Stomach (tissue), 8 donors: ENCODE measurements at regions not wholly inside any gene's neighbourhood (a gene's known extent, or its start where the extent isn't known, plus 50 kb on each side); places are given as distances from the start of the nearest gene placed in this dataset.

Source experiments
- DNase-seq, 2 donors: peaks; one replicate each; pipeline versions ENCODE4 v3.0.0 to v3.0.0-alpha.2; 2013 to 2019
- H3K27ac ChIP-seq, 5 donors: fragments of 200-600 bp in 4 of 5; sonication (generic) in 4 of 5; one replicate each; pipeline ENCODE4 v1.5.1; 2013 to 2019; ENCODE audit warnings: mild to moderate bottlenecking in 1 of 5, moderate library complexity in 1 of 5
- H3K27me3 ChIP-seq, 3 donors: fragments of 200-600 bp; sonication (generic); one replicate each; pipeline ENCODE4 v1.5.1; 2017 to 2019; ENCODE audit warnings: mixed run types in 1 of 3
- H3K36me3 ChIP-seq, 4 donors: fragments of 200-600 bp; sonication (generic); 1 replicate in 3 of 4; 2 replicates in 1 of 4; pipeline ENCODE4 v1.5.1; 2016 to 2019
- H3K4me1 ChIP-seq, 4 donors: fragments of 200-600 bp; sonication (generic); one replicate each; pipeline ENCODE4 v1.5.1; 2016 to 2019
- H3K4me3 ChIP-seq, 4 donors: fragments of 200-600 bp; sonication (generic) in 3 of 4; one replicate each; pipeline ENCODE4 v1.5.1; 2016 to 2019; ENCODE audit warnings: mild to moderate bottlenecking in 1 of 4
- H3K9me3 ChIP-seq, 4 donors: fragments of 200-600 bp; sonication (generic); one replicate each; pipeline ENCODE4 v1.5.1; 2016 to 2019
- EP300 ChIP-seq: sonication (generic); formaldehyde crosslinking; IDR thresholded peaks from one replicate; pipeline ENCODE4 v1.6.1; 2017; ENCODE audit warnings: antibody characterized with exemption
- POLR2A ChIP-seq, 4 donors: fragments of 450-650 bp; IDR thresholded peaks; one replicate each; pipeline ENCODE4 v1.6.1; 2016; ENCODE audit warnings: antibody characterized with exemption in 4 of 4, control low read depth in 2 of 4, mild to moderate bottlenecking in 1 of 4, moderate library complexity in 1 of 4
- POLR2AphosphoS5 ChIP-seq, 3 donors: sonication (generic); formaldehyde crosslinking; IDR thresholded peaks; one replicate each; pipeline ENCODE4 v1.6.1; 2016; ENCODE audit warnings: antibody characterized with exemption in 3 of 3
- WGBS, 5 donors: extraction: QIAGEN DNeasy Blood & Tissue Kit in 3 of 5; methylation state at CpG; one replicate each; pipeline versions ENCODE4 v1.1.5 to v1.1.7; 2013 to 2018; 5-methylcytosine and 5-hydroxymethylcytosine counted together
- intact Hi-C: fragments of 100-400 bp; cut with DNase I; formaldehyde crosslinking; loops from one replicate; pipeline ENCODE4 v1.15.1; 2023; ENCODE audit warnings: low total_unique reads
- TF ChIP-seq, protein P1 (sequence below), 7 experiments: fragments of 450-650 bp in 4 of 7; fragments of 200-600 bp in 3 of 7; sonication (generic) in 3 of 7; IDR thresholded peaks; one replicate each; pipeline ENCODE4 v1.5.1; 2016 to 2019; ENCODE audit warnings: antibody characterized with exemption in 7 of 7, control low read depth in 2 of 7, mild to moderate bottlenecking in 1 of 7
- donor health status: healthy with polysubstance abuse.
- donor health status: Bipolar disorder and iron deficiency.
- donor health status: healthy.

DNA sequence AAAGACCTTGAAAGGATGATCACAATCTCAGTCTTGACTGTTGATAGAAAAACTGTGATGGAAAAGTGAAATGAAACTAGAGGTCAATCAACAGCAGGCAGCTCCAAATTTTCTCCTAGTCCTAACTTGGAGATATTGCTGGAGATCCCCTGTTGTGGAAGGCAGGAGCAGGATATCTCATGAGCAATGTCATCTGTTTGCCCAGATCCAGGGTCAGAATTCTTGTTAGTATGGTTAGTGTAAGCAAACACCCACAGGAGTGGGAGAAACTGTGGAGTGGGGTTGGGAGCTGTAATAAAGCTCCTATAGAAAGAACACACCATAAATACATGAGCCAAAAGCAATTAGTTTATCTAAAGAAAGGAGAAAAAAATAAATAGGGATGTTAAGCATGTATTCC is 169.0 kb downstream of the AKR1D1 start:
- H3K9me3 ChIP-seq = peaks cover 0 to 16% (median 5%) of the 10 kb centered on the region in 4 donors
- H3K36me3 ChIP-seq = no peaks in the 10 kb centered on the region
- H3K4me3 ChIP-seq = no peak overlapping the region
- no peak for DNase-seq
- H3K27me3 ChIP-seq = no peaks in the 10 kb centered on the region
- no peak for TF ChIP-seq EP300
- no peak for TF ChIP-seq POLR2A (IDR thresholded peaks at IDR 0.05)
- intact Hi-C loops = no loop called here
- peaks cover 0 to 4% (median 3%) of the 10 kb centered on the region in 4 donors for H3K4me1 ChIP-seq
- H3K27ac ChIP-seq = no peak overlapping the region

DNA sequence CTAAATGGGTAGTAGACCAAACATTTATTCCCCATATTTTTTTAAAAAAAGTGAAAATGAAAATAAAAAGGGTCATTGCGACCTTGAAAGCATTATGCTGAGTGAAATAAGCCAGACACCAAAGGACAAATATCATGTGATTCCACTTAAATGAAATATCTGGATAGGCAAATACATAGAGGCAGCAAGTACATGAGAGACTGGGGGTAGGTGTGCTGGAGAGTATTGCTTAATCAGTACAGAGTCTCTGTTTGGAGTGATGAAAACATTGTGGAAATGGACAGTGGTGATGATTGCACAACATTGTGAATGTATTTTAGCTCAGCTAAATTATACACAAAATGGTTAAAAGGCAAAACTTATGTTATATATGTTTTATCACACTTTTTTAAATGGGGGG is 169.4 kb downstream of the AKR1D1 start:
- H3K4me3 ChIP-seq = no peak overlapping the region
- H3K4me1 ChIP-seq = peaks cover 0 to 4% (median 3%) of the 10 kb centered on the region in 4 donors
- H3K27me3 ChIP-seq = no peaks in the 10 kb centered on the region
- TF ChIP-seq, protein P1, sequence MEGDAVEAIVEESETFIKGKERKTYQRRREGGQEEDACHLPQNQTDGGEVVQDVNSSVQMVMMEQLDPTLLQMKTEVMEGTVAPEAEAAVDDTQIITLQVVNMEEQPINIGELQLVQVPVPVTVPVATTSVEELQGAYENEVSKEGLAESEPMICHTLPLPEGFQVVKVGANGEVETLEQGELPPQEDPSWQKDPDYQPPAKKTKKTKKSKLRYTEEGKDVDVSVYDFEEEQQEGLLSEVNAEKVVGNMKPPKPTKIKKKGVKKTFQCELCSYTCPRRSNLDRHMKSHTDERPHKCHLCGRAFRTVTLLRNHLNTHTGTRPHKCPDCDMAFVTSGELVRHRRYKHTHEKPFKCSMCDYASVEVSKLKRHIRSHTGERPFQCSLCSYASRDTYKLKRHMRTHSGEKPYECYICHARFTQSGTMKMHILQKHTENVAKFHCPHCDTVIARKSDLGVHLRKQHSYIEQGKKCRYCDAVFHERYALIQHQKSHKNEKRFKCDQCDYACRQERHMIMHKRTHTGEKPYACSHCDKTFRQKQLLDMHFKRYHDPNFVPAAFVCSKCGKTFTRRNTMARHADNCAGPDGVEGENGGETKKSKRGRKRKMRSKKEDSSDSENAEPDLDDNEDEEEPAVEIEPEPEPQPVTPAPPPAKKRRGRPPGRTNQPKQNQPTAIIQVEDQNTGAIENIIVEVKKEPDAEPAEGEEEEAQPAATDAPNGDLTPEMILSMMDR (IDR thresholded peaks at IDR 0.05) = no peak
- TF ChIP-seq POLR2AphosphoS5 (IDR thresholded peaks at IDR 0.05) = no peak
- no peak for TF ChIP-seq EP300
- no peak for TF ChIP-seq POLR2A (IDR thresholded peaks at IDR 0.05)
- intact Hi-C loops = no loop called here
- H3K9me3 ChIP-seq = peaks cover 0 to 16% (median 5%) of the 10 kb centered on the region in 4 donors
- DNase-seq = peak in 1 of 2 donors; percentile 30
- no peaks in the 10 kb centered on the region for H3K36me3 ChIP-seq
- WGBS, 5 donors = 74 to 95% (median 82%) methylated on average over 1 of the region's 1 CpG
- H3K27ac ChIP-seq = no peak overlapping the region

DNA sequence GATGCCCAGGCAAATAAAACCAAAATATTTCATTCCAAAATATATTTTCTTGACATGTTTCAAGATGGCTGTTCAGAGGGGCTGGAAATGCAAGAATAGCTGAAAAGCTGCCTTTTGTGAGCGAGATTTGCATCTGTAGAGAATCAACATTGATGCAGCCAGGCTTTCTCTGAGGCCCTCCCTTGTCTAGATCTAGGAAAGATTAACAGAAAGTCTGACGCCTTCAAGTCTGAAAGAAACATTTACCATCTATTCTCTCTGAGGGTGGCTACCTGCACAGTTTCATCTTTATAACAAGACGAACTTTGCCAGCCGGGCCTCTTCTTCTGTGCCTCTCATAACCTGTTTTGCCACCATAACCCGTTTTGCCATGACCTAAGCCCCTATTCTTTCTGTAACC is 170.2 kb downstream of the AKR1D1 start:
- Histone ChIP-seq H3K4me3 (no peak overlapping the region), H3K4me1 (peaks cover 0 to 4% (median 3%) of the 10 kb centered on the region in 4 donors), H3K36me3 (no peaks in the 10 kb centered on the region), H3K9me3 (peaks cover 0 to 16% (median 5%) of the 10 kb centered on the region in 4 donors), H3K27ac (no peak overlapping the region), H3K27me3 (no peaks in the 10 kb centered on the region)
- intact Hi-C loops = no loop called here
- TF ChIP-seq POLR2AphosphoS5 (IDR thresholded peaks at IDR 0.05) (no peak), POLR2A (IDR thresholded peaks at IDR 0.05) (no peak), EP300 (no peak)
- TF ChIP-seq, protein P1 (IDR thresholded peaks at IDR 0.05) = no peak
- no peak for DNase-seq
- WGBS, 5 donors = 71 to 84% (median 77%) methylated on average over 5 of the region's 5 CpGs

DNA sequence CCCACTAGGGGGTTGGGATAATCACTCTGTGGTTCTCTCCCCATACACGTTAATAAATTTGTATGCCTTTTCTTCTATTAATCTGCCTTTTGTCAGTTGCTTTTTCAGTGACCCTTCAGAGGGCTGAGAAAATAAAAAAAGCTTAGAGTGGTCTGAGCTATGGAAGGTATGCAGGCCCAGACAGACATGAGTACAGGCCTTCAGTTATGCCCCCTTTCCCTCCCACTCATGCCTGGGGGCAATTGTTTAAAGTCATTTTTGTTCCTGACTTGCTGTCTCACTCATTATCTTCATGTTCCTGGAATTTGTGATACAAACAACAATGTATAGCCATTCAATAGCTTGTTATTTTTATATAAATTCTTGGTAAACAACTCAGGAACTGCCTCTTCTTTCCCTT is 170.8 kb downstream of the AKR1D1 start:
- DNase-seq = no peak
- Histone ChIP-seq H3K27ac (no peak overlapping the region), H3K27me3 (no peaks in the 10 kb centered on the region), H3K9me3 (peaks cover 0 to 16% (median 5%) of the 10 kb centered on the region in 4 donors), H3K4me1 (peaks cover 0 to 4% (median 3%) of the 10 kb centered on the region in 4 donors), H3K36me3 (no peaks in the 10 kb centered on the region), H3K4me3 (no peak overlapping the region)
- intact Hi-C loops = no loop called here
- WGBS, 5 donors = 62 to 79% (median 73%) methylated on average over 1 of the region's 1 CpG
- TF ChIP-seq EP300 = no peak
- no peak for TF ChIP-seq POLR2A (IDR thresholded peaks at IDR 0.05)
- TF ChIP-seq POLR2AphosphoS5 (IDR thresholded peaks at IDR 0.05) = no peak
- TF ChIP-seq, protein P1 (IDR thresholded peaks at IDR 0.05) = no peak

DNA sequence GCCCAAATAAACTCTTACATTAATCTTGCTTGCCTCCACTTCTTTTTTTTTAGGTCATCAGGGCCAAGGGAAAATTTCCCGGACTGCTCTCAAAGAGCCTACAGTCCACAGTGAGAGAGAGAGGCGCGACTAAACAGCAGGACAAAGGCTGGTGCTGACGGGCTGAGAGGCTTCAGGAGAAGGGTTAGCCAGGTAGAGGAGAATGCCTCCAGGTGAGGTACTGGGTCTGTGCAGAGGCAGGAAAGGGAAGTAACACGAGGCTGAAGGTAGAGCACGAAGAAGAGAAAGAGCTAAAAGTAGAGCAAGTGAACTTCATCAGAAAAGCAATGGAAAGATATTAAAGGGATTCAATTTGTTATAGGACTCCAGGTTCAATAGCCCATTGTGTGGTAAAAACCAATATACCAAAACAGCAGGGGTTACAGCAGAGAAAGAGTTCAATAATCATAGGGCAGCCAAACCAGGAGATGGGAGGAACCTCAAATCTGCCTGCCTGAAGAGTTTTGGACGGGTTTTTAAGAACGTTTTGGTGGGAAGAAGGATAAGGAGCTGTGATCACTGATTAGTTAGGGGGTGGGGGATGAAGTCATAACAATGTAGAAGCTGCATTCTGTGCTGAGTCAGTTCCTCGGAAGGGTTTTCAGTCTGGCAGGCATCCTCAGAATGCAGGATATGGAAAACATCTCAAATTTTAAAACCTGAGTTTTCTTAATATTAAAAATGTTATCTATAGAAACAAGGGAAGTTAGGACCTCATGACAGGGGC is 171.5 kb downstream of the AKR1D1 start:
- intact Hi-C loops = no loop called here
- no peak for DNase-seq
- Histone ChIP-seq H3K36me3 (no peaks in the 10 kb centered on the region), H3K4me1 (peaks cover 0 to 4% (median 3%) of the 10 kb centered on the region in 4 donors), H3K27ac (no peak overlapping the region), H3K4me3 (no peak overlapping the region), H3K9me3 (peaks cover 0 to 16% (median 5%) of the 10 kb centered on the region in 4 donors), H3K27me3 (no peaks in the 10 kb centered on the region)
- TF ChIP-seq EP300 (no peak), POLR2A (IDR thresholded peaks at IDR 0.05) (no peak), POLR2AphosphoS5 (IDR thresholded peaks at IDR 0.05) (no peak)
- TF ChIP-seq, protein P1 (IDR thresholded peaks at IDR 0.05) = no peak
- WGBS, 5 donors = 64 to 86% (median 80%) methylated on average over 9 of the region's 9 CpGs
